Astrocyte (in vitro differentiated cells and primary cell): ENCODE measurements at regions not wholly inside any gene's neighbourhood (a gene's known extent, or its start where the extent isn't known, plus 50 kb on each side); places are given as distances from the start of the nearest gene placed in this dataset.

Experiments used
- DNase-seq: peaks from one replicate; pipeline ENCODE4 v3.0.0-alpha.2; 2010; ENCODE audit warnings: low read depth
- FAIRE-seq: peaks from 2 replicates; lab custom pipeline; 2011; peaks lifted over from hg19 to GRCh38; lab: Jason Lieb, UNC
- H2AFZ ChIP-seq: 2 replicates; pipeline ENCODE4 v1.6.0; 2012; ENCODE audit warnings: low read depth, low read length, inconsistent platforms
- H3K27ac ChIP-seq: 2 replicates; pipeline ENCODE4 v1.5.1; 2011; ENCODE audit warnings: low read depth, low read length, inconsistent platforms
- H3K27me3 ChIP-seq: 2 replicates; pipeline ENCODE4 v1.6.0; 2011; ENCODE audit warnings: low read length, inconsistent platforms; ENCODE audit not compliant: insufficient read depth
- H3K36me3 ChIP-seq: 2 replicates; pipeline ENCODE4 v1.5.1; 2011; ENCODE audit warnings: low read length, inconsistent platforms; ENCODE audit not compliant: insufficient read depth
- H3K4me1 ChIP-seq: 2 replicates; pipeline ENCODE4 v1.5.1; 2011; ENCODE audit warnings: low read length, inconsistent platforms; ENCODE audit not compliant: insufficient read depth
- H3K4me2 ChIP-seq: 2 replicates; pipeline ENCODE4 v1.6.0; 2012; ENCODE audit warnings: low read length, inconsistent platforms
- H3K4me3 ChIP-seq: 2 replicates; pipeline ENCODE4 v1.5.1; 2011; ENCODE audit warnings: low read depth, mild to moderate bottlenecking, low read length, inconsistent platforms; ENCODE audit not compliant: insufficient read depth
- H3K79me2 ChIP-seq: 2 replicates; pipeline ENCODE4 v1.6.0; 2012; ENCODE audit warnings: mild to moderate bottlenecking, low read length, inconsistent platforms; ENCODE audit not compliant: insufficient read depth
- H3K9ac ChIP-seq: 2 replicates; pipeline ENCODE4 v1.6.0; 2012; ENCODE audit warnings: mild to moderate bottlenecking, low read length, inconsistent platforms
- H3K9me3 ChIP-seq: 2 replicates; pipeline ENCODE4 v1.5.1; 2012; ENCODE audit warnings: low read depth, mild to moderate bottlenecking, low read length, inconsistent platforms; ENCODE audit not compliant: insufficient read depth
- H4K20me1 ChIP-seq: 2 replicates; pipeline ENCODE4 v1.6.0; 2012; ENCODE audit warnings: low read length, inconsistent platforms; ENCODE audit not compliant: insufficient read depth
- H3K27ac Mint-ChIP-seq: one replicate; pipeline ENCODE4 v1.8.0; 2021; ENCODE audit warnings: mild to moderate bottlenecking, mixed read lengths; ENCODE audit not compliant: unreplicated experiment
- H3K27me3 Mint-ChIP-seq: one replicate; pipeline ENCODE4 v1.8.0; 2021; ENCODE audit warnings: low read depth, mixed read lengths; ENCODE audit not compliant: unreplicated experiment
- H3K36me3 Mint-ChIP-seq: one replicate; pipeline ENCODE4 v1.8.0; 2021; ENCODE audit warnings: low read depth, mixed read lengths; ENCODE audit not compliant: unreplicated experiment
- H3K4me1 Mint-ChIP-seq: one replicate; pipeline ENCODE4 v1.8.0; 2021; ENCODE audit warnings: low read depth, mixed read lengths; ENCODE audit not compliant: unreplicated experiment
- H3K4me3 Mint-ChIP-seq: one replicate; pipeline ENCODE4 v1.8.0; 2021; ENCODE audit warnings: mild to moderate bottlenecking, moderate library complexity, mixed read lengths; ENCODE audit not compliant: unreplicated experiment
- H3K9me3 Mint-ChIP-seq: one replicate; pipeline ENCODE4 v1.8.0; 2021; ENCODE audit warnings: mild to moderate bottlenecking, mixed read lengths; ENCODE audit not compliant: unreplicated experiment
- EZH2 ChIP-seq: IDR thresholded peaks from 2 replicates; pipeline ENCODE4 v1.6.1; 2012; ENCODE audit warnings: mild to moderate bottlenecking, low read length, inconsistent platforms; ENCODE audit not compliant: insufficient read depth
- TF ChIP-seq, protein P1 (sequence below): IDR thresholded peaks from 2 replicates; pipeline ENCODE4 v1.5.1; 2011; ENCODE audit warnings: low read depth, mild to moderate bottlenecking, inconsistent platforms, low read length, moderate library complexity; ENCODE audit not compliant: insufficient read depth

DNA sequence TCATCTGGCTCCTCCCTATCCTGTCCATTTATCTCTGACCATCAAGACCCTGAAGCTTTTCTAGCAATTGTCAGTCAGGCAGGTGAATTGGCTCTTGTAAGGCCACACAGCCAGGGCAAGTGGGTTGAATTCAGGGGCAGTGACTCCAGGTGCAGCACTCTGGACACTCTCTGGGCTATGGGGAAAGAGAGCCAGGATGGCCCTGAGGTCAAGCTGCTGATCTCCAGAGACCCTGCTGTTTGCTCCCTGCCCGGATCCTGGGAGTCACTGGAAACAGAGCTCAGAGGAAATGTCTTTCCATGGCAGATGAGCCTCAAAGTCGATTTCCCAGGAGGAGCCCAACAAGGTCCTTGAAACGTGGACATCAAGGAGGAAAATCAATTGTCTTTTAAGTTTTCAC is 184.4 kb downstream of the C1orf94 start:
- H3K27ac ChIP-seq, result no peak overlapping the region
- H3K36me3 ChIP-seq, result no peaks in the 10 kb centered on the region
- no peaks in the 10 kb centered on the region for H3K4me1 Mint-ChIP-seq
- no peak overlapping the region for H3K4me3 ChIP-seq
- H3K27ac Mint-ChIP-seq, result no peak overlapping the region
- H3K9ac ChIP-seq, result no peak overlapping the region
- no peaks in the 10 kb centered on the region for H3K27me3 ChIP-seq
- no peaks in the 10 kb centered on the region for H3K36me3 Mint-ChIP-seq
- no peak overlapping the region for H3K4me2 ChIP-seq
- no peaks in the 10 kb centered on the region for H3K79me2 ChIP-seq
- FAIRE-seq (no peak), DNase-seq (no peak)
- TF ChIP-seq, protein P1, sequence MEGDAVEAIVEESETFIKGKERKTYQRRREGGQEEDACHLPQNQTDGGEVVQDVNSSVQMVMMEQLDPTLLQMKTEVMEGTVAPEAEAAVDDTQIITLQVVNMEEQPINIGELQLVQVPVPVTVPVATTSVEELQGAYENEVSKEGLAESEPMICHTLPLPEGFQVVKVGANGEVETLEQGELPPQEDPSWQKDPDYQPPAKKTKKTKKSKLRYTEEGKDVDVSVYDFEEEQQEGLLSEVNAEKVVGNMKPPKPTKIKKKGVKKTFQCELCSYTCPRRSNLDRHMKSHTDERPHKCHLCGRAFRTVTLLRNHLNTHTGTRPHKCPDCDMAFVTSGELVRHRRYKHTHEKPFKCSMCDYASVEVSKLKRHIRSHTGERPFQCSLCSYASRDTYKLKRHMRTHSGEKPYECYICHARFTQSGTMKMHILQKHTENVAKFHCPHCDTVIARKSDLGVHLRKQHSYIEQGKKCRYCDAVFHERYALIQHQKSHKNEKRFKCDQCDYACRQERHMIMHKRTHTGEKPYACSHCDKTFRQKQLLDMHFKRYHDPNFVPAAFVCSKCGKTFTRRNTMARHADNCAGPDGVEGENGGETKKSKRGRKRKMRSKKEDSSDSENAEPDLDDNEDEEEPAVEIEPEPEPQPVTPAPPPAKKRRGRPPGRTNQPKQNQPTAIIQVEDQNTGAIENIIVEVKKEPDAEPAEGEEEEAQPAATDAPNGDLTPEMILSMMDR, result no peak
- peaks cover 2% of the 10 kb centered on the region for H3K9me3 Mint-ChIP-seq
- H3K9me3 ChIP-seq, result no peaks in the 10 kb centered on the region
- no peak overlapping the region for H3K4me3 Mint-ChIP-seq
- no peaks in the 10 kb centered on the region for H4K20me1 ChIP-seq
- H3K27me3 Mint-ChIP-seq, result peaks cover 58% of the 10 kb centered on the region
- no peak overlapping the region for H2AFZ ChIP-seq
- no peaks in the 10 kb centered on the region for H3K4me1 ChIP-seq

DNA sequence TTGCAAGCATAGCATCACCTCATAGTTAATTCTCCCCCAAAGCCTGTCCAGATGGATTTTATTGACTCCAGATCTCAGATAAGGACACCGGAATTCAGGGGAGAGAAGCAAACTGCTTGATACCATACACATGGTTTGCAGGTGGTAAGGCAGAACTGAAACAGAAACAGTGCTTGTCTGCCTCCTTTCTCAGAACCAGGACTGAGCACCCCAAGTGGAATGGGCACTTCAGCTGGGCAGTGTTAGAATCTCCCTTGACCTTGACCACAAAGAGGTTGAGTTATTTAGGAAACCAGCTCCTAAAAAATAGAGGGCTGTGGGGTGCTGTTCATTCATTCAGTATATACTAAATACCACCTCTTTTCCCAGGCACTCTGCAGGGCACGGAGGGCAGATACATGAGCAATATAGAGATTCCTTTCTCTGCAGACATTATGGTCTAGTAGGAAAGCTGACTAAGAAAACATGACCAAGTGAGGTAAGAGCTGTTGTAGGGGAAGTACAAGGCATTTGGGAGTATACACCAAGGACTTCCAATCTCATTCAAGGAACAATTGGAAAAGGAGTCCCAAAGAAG is 185.2 kb downstream of the C1orf94 start:
- no peak for DNase-seq
- no peaks in the 10 kb centered on the region for H4K20me1 ChIP-seq
- H3K4me1 ChIP-seq, result no peaks in the 10 kb centered on the region
- no peaks in the 10 kb centered on the region for H3K36me3 ChIP-seq
- no peak for FAIRE-seq
- Mint-ChIP-seq H3K27ac (no peak overlapping the region), H3K27me3 (peaks cover 58% of the 10 kb centered on the region), H3K4me3 (no peak overlapping the region), H3K9me3 (peaks cover 2% of the 10 kb centered on the region), H3K4me1 (no peaks in the 10 kb centered on the region), H3K36me3 (no peaks in the 10 kb centered on the region)
- TF ChIP-seq, protein P1, result no peak
- no peak for TF ChIP-seq EZH2
- no peak overlapping the region for H3K4me3 ChIP-seq
- no peaks in the 10 kb centered on the region for H3K9me3 ChIP-seq
- H3K79me2 ChIP-seq, result no peaks in the 10 kb centered on the region
- H3K27me3 ChIP-seq, result no peaks in the 10 kb centered on the region
- H3K4me2 ChIP-seq, result no peak overlapping the region
- H3K9ac ChIP-seq, result no peak overlapping the region
- H2AFZ ChIP-seq, result no peak overlapping the region
- H3K27ac ChIP-seq, result no peak overlapping the region

DNA sequence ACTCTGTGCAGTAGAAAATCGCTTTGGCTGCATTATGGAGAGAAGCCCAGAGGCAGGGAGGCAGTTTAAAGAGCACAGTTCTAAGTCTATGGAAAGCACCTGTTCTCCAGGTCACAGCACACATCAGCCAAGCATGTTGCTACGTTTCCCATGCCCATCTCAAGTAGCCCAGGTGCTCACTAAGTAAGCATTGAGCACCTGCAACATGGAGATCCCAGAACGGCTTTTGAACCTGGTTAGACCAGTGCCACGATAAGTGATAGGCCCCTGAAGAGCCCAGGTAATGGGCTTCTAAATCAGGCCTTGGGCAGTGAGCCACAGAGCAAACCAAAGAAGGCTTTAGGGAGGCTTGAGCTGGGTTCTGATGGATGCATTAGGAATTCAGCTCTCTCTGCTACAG is 186.2 kb downstream of the C1orf94 start:
- Histone ChIP-seq H3K27ac (no peak overlapping the region), H3K9ac (no peak overlapping the region), H3K9me3 (no peaks in the 10 kb centered on the region), H3K79me2 (no peaks in the 10 kb centered on the region), H3K27me3 (no peaks in the 10 kb centered on the region), H2AFZ (no peak overlapping the region), H3K36me3 (no peaks in the 10 kb centered on the region), H3K4me3 (no peak overlapping the region), H4K20me1 (no peaks in the 10 kb centered on the region), H3K4me2 (no peak overlapping the region), H3K4me1 (no peaks in the 10 kb centered on the region)
- Mint-ChIP-seq H3K9me3 (peaks cover 2% of the 10 kb centered on the region), H3K4me3 (no peak overlapping the region), H3K36me3 (no peaks in the 10 kb centered on the region), H3K27ac (no peak overlapping the region), H3K4me1 (no peaks in the 10 kb centered on the region), H3K27me3 (peaks cover 50% of the 10 kb centered on the region)
- DNase-seq (no peak), FAIRE-seq (no peak)
- no peak for TF ChIP-seq EZH2
- TF ChIP-seq, protein P1, result no peak
